ENCODE measurements at regions not wholly inside any gene's neighbourhood (a gene's known extent, or its start where the extent isn't known, plus 50 kb on each side); places are given as distances from the start of the nearest gene placed in this dataset.
A peak's percentile ranks its signal among the peaks of the same experiment; 100 is the strongest.
"Not testable (repeated sequence)": the region's sequence is repeated elsewhere in the genome, so short reads cannot be mapped to it uniquely, and the experiment has no call there.

- Histone ChIP-seq H3K9ac (ENCODE audit: low read depth, low read length) (no peak overlapping the region), H3K4me1 (ENCODE audit: control insufficient read depth, insufficient read depth, low read length) (no peaks in the 10 kb centered on the region), H3K4me3 (ENCODE audit: low read depth, low read length) (no peak overlapping the region), H3K36me3 (ENCODE audit: control insufficient read depth, insufficient read depth, low read length) (no peaks in the 10 kb centered on the region), H3K27me3 (ENCODE audit: control insufficient read depth, insufficient read depth, low read length) (no peaks in the 10 kb centered on the region), H3K9me3 (ENCODE audit: control insufficient read depth, insufficient read depth, low read length) (no peaks in the 10 kb centered on the region; the same call in 1 of the 2 replicates), H3K27ac (ENCODE audit: low read depth, low read length) (no peak overlapping the region)
These were observed 331.0 kb downstream of the HS3ST1 start for GRCh38 chr4:11097725-11098124.

- Histone ChIP-seq H3K9ac (ENCODE audit: low read depth, low read length) (no peak overlapping the region), H3K27me3 (ENCODE audit: control insufficient read depth, insufficient read depth, low read length) (no peaks in the 10 kb centered on the region), H3K9me3 (ENCODE audit: control insufficient read depth, insufficient read depth, low read length) (no peaks in the 10 kb centered on the region), H3K27ac (ENCODE audit: low read depth, low read length) (no peak overlapping the region), H3K36me3 (ENCODE audit: control insufficient read depth, insufficient read depth, low read length) (no peaks in the 10 kb centered on the region), H3K4me3 (ENCODE audit: low read depth, low read length) (no peak overlapping the region), H3K4me1 (ENCODE audit: control insufficient read depth, insufficient read depth, low read length) (no peaks in the 10 kb centered on the region)
These were observed 347.7 kb downstream of the HS3ST1 start for GRCh38 chr4:11081006-11081405.

- Histone ChIP-seq H3K9ac (ENCODE audit: low read depth, low read length) (no peak overlapping the region), H3K36me3 (ENCODE audit: control insufficient read depth, insufficient read depth, low read length) (no peaks in the 10 kb centered on the region), H3K4me1 (ENCODE audit: control insufficient read depth, insufficient read depth, low read length) (no peaks in the 10 kb centered on the region), H3K27me3 (ENCODE audit: control insufficient read depth, insufficient read depth, low read length) (no peaks in the 10 kb centered on the region), H3K9me3 (ENCODE audit: control insufficient read depth, insufficient read depth, low read length) (no peaks in the 10 kb centered on the region), H3K27ac (ENCODE audit: low read depth, low read length) (no peak overlapping the region), H3K4me3 (ENCODE audit: low read depth, low read length) (no peak overlapping the region)
These were observed 349.5 kb downstream of the HS3ST1 start for GRCh38 chr4:11079171-11079570.

- Histone ChIP-seq H3K4me3 (ENCODE audit: low read depth, low read length) (no peak overlapping the region), H3K9ac (ENCODE audit: low read depth, low read length) (no peak overlapping the region), H3K4me1 (ENCODE audit: control insufficient read depth, insufficient read depth, low read length) (peaks cover 23% of the 10 kb centered on the region), H3K27ac (ENCODE audit: low read depth, low read length) (no peak overlapping the region), H3K27me3 (ENCODE audit: control insufficient read depth, insufficient read depth, low read length) (no peaks in the 10 kb centered on the region), H3K9me3 (ENCODE audit: control insufficient read depth, insufficient read depth, low read length) (no peaks in the 10 kb centered on the region), H3K36me3 (ENCODE audit: control insufficient read depth, insufficient read depth, low read length) (no peaks in the 10 kb centered on the region)
These were observed 354.0 kb downstream of the HS3ST1 start for GRCh38 chr4:11074581-11075241.

- peaks cover 28% of the 10 kb centered on the region for H3K4me1 ChIP-seq (ENCODE audit: control insufficient read depth, insufficient read depth, low read length)
- no peaks in the 10 kb centered on the region for H3K27me3 ChIP-seq (ENCODE audit: control insufficient read depth, insufficient read depth, low read length)
- no peaks in the 10 kb centered on the region for H3K9me3 ChIP-seq (ENCODE audit: control insufficient read depth, insufficient read depth, low read length)
- H3K9ac ChIP-seq (ENCODE audit: low read depth, low read length) = no peak overlapping the region
- no peak overlapping the region for H3K4me3 ChIP-seq (ENCODE audit: low read depth, low read length)
- no peaks in the 10 kb centered on the region for H3K36me3 ChIP-seq (ENCODE audit: control insufficient read depth, insufficient read depth, low read length)
- no peak overlapping the region for H3K27ac ChIP-seq (ENCODE audit: low read depth, low read length)
These were observed 355.1 kb downstream of the HS3ST1 start for GRCh38 chr4:11073621-11074051.

- H3K36me3 ChIP-seq (ENCODE audit: control insufficient read depth, insufficient read depth, low read length) = no peaks in the 10 kb centered on the region
- no peak overlapping the region for H3K4me3 ChIP-seq (ENCODE audit: low read depth, low read length)
- no peaks in the 10 kb centered on the region for H3K27me3 ChIP-seq (ENCODE audit: control insufficient read depth, insufficient read depth, low read length)
- peaks cover 28% of the 10 kb centered on the region for H3K4me1 ChIP-seq (ENCODE audit: control insufficient read depth, insufficient read depth, low read length)
- no peak overlapping the region for H3K27ac ChIP-seq (ENCODE audit: low read depth, low read length)
- no peak overlapping the region for H3K9ac ChIP-seq (ENCODE audit: low read depth, low read length)
- no peaks in the 10 kb centered on the region for H3K9me3 ChIP-seq (ENCODE audit: control insufficient read depth, insufficient read depth, low read length)
These were observed 355.7 kb downstream of the HS3ST1 start for GRCh38 chr4:11072999-11073398.

- H3K27ac ChIP-seq (ENCODE audit: low read depth, low read length) = no peak overlapping the region
- no peak overlapping the region for H3K9ac ChIP-seq (ENCODE audit: low read depth, low read length)
- H3K4me1 ChIP-seq (ENCODE audit: control insufficient read depth, insufficient read depth, low read length) = peaks cover 31% of the 10 kb centered on the region
- H3K36me3 ChIP-seq (ENCODE audit: control insufficient read depth, insufficient read depth, low read length) = no peaks in the 10 kb centered on the region
- no peaks in the 10 kb centered on the region for H3K27me3 ChIP-seq (ENCODE audit: control insufficient read depth, insufficient read depth, low read length)
- no peak overlapping the region for H3K4me3 ChIP-seq (ENCODE audit: low read depth, low read length)
- H3K9me3 ChIP-seq (ENCODE audit: control insufficient read depth, insufficient read depth, low read length) = no peaks in the 10 kb centered on the region
These were observed 356.2 kb downstream of the HS3ST1 start for GRCh38 chr4:11072463-11072862.

- Histone ChIP-seq H3K4me1 (ENCODE audit: control insufficient read depth, insufficient read depth, low read length) (peaks cover 36% of the 10 kb centered on the region), H3K4me3 (ENCODE audit: low read depth, low read length) (no peak overlapping the region), H3K9ac (ENCODE audit: low read depth, low read length) (no peak overlapping the region), H3K27me3 (ENCODE audit: control insufficient read depth, insufficient read depth, low read length) (no peaks in the 10 kb centered on the region), H3K27ac (ENCODE audit: low read depth, low read length) (no peak overlapping the region), H3K9me3 (ENCODE audit: control insufficient read depth, insufficient read depth, low read length) (no peaks in the 10 kb centered on the region), H3K36me3 (ENCODE audit: control insufficient read depth, insufficient read depth, low read length) (no peaks in the 10 kb centered on the region)
These were observed 357.9 kb downstream of the HS3ST1 start for GRCh38 chr4:11070813-11071212.

- no peak overlapping the region for H3K4me3 ChIP-seq (ENCODE audit: low read depth, low read length)
- no peak overlapping the region for H3K27ac ChIP-seq (ENCODE audit: low read depth, low read length)
- H3K9me3 ChIP-seq (ENCODE audit: control insufficient read depth, insufficient read depth, low read length) = no peaks in the 10 kb centered on the region
- no peaks in the 10 kb centered on the region for H3K27me3 ChIP-seq (ENCODE audit: control insufficient read depth, insufficient read depth, low read length)
- H3K36me3 ChIP-seq (ENCODE audit: control insufficient read depth, insufficient read depth, low read length) = no peaks in the 10 kb centered on the region
- peaks cover 36% of the 10 kb centered on the region for H3K4me1 ChIP-seq (ENCODE audit: control insufficient read depth, insufficient read depth, low read length)
- no peak overlapping the region for H3K9ac ChIP-seq (ENCODE audit: low read depth, low read length)
These were observed 359.0 kb downstream of the HS3ST1 start for GRCh38 chr4:11069581-11070211.

GRCh38 chr4:11069083-11069482 is 359.6 kb downstream of the HS3ST1 start:
- no peaks in the 10 kb centered on the region for H3K9me3 ChIP-seq (ENCODE audit: control insufficient read depth, insufficient read depth, low read length)
- H3K4me1 ChIP-seq (ENCODE audit: control insufficient read depth, insufficient read depth, low read length) = peaks cover 36% of the 10 kb centered on the region
- no peaks in the 10 kb centered on the region for H3K27me3 ChIP-seq (ENCODE audit: control insufficient read depth, insufficient read depth, low read length)
- no peak overlapping the region for H3K27ac ChIP-seq (ENCODE audit: low read depth, low read length)
- no peak overlapping the region for H3K9ac ChIP-seq (ENCODE audit: low read depth, low read length)
- no peaks in the 10 kb centered on the region for H3K36me3 ChIP-seq (ENCODE audit: control insufficient read depth, insufficient read depth, low read length)
- no peak overlapping the region for H3K4me3 ChIP-seq (ENCODE audit: low read depth, low read length)

- peak overlapping the region; percentile 68 for H3K4me3 ChIP-seq (ENCODE audit: low read depth, low read length)
- not testable (repeated sequence) for H3K27me3 ChIP-seq (ENCODE audit: control insufficient read depth, insufficient read depth, low read length); H3K9me3 ChIP-seq (ENCODE audit: control insufficient read depth, insufficient read depth, low read length); H3K36me3 ChIP-seq (ENCODE audit: control insufficient read depth, insufficient read depth, low read length)
- H3K4me1 ChIP-seq (ENCODE audit: control insufficient read depth, insufficient read depth, low read length) = peaks cover 17% of the 10 kb centered on the region; the same call in 1 of the 2 replicates
- peak overlapping the region; percentile 42 for H3K27ac ChIP-seq (ENCODE audit: low read depth, low read length)
- peak overlapping the region; percentile 24; the same call in 1 of the 2 replicates for H3K9ac ChIP-seq (ENCODE audit: low read depth, low read length)
These were observed 362.1 kb downstream of the HS3ST1 start for GRCh38 chr4:11066584-11066983.

Data from HUES48 (cell line).